ENCODE measurements at regions not wholly inside any gene's neighbourhood (a gene's known extent, or its start where the extent isn't known, plus 50 kb on each side); places are given as distances from the start of the nearest gene placed in this dataset.

DNA sequence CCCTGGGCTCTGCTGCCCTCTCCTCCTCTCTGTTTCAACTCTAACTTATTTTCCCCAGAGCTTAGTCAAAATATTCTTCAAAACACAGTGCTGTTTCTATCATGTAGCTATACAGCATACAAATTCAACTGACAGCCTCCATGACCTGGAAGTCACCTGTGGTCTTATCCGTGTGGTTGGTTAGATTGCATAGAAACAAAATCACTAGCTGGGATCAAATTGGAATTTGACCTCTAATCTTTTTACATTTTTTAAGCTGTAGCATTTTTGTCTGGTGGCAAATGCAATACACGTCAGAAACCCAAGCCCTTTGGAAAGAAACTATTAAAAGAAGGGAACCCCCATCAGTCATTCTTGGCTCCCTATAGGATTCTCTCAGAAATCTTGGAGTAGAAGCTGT is 57.3 kb downstream of the ABCC12 start:
- TF ChIP-seq, protein P1, sequence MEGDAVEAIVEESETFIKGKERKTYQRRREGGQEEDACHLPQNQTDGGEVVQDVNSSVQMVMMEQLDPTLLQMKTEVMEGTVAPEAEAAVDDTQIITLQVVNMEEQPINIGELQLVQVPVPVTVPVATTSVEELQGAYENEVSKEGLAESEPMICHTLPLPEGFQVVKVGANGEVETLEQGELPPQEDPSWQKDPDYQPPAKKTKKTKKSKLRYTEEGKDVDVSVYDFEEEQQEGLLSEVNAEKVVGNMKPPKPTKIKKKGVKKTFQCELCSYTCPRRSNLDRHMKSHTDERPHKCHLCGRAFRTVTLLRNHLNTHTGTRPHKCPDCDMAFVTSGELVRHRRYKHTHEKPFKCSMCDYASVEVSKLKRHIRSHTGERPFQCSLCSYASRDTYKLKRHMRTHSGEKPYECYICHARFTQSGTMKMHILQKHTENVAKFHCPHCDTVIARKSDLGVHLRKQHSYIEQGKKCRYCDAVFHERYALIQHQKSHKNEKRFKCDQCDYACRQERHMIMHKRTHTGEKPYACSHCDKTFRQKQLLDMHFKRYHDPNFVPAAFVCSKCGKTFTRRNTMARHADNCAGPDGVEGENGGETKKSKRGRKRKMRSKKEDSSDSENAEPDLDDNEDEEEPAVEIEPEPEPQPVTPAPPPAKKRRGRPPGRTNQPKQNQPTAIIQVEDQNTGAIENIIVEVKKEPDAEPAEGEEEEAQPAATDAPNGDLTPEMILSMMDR (IDR thresholded peaks at IDR 0.05), result no peak
- TF ChIP-seq ZFX (IDR thresholded peaks at IDR 0.05; ENCODE audit: borderline replicate concordance), result no peak

All from 22Rv1 (cell line).